Progenitor cell of endocrine pancreas (in vitro differentiated cells): ENCODE measurements at regions not wholly inside any gene's neighbourhood (a gene's known extent, or its start where the extent isn't known, plus 50 kb on each side); places are given as distances from the start of the nearest gene placed in this dataset.
A peak's percentile ranks its signal among the peaks of the same experiment; 100 is the strongest.

Experiments
- DNase-seq: peaks from one replicate; pipeline ENCODE4 v3.0.0; 2021; ENCODE audit warnings: low spot score; ENCODE audit not compliant: unreplicated experiment
- H3K27ac Mint-ChIP-seq: 2 replicates; pipeline ENCODE4 v1.8.0; 2021; ENCODE audit warnings: mild to moderate bottlenecking, moderate library complexity, mixed read lengths
- H3K27me3 Mint-ChIP-seq: 2 replicates; pipeline ENCODE4 v1.8.0; 2021; ENCODE audit warnings: mixed read lengths
- H3K36me3 Mint-ChIP-seq: 2 replicates; pipeline ENCODE4 v1.8.0; 2022; ENCODE audit warnings: mixed read lengths; ENCODE audit not compliant: insufficient read depth
- H3K4me1 Mint-ChIP-seq: 2 replicates; pipeline ENCODE4 v1.8.0; 2021; ENCODE audit warnings: low read depth, mixed read lengths
- H3K4me3 Mint-ChIP-seq: 2 replicates; pipeline ENCODE4 v1.8.0; 2021; ENCODE audit warnings: low read depth, mild to moderate bottlenecking, moderate library complexity, mixed read lengths
- H3K9me3 Mint-ChIP-seq: 2 replicates; pipeline ENCODE4 v1.8.0; 2021; ENCODE audit warnings: low read depth, mixed read lengths
- TF ChIP-seq, protein P1 (sequence below): fragments of 200-600 bp; sonication (generic); IDR thresholded peaks from one replicate; pipeline ENCODE4 v1.5.0; 2021; ENCODE audit warnings: antibody characterized with exemption, mild to moderate bottlenecking; ENCODE audit not compliant: unreplicated experiment

DNA sequence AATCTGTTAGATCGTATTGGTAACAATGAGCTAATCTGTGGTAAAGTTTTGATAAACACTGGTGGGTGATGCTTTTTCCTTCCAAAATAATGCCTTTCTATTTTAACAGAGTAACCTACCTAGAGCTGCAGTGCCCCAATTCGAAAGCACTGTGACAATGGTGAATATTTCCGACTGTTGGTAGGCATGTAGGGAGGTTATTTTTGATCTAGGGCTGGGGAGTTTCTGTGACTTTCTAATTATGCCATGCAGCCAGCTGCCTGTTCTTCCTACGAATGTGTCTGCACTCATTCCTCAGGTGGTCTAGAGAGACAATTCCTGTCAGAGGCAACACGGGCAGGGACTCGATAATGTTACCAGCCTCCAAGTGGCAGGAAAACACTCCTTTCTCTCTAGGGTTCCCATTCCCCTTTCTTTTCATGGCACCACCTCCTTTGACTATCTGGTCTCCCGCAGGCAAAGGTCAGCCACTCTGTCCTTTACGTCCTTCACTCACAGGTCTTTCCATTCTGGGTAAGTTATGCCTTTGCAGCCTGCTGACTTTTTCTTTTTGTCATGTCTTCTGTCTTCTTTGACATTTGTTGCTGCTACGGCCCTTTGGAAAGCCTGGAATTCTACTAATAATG lies 167.2 kb upstream of the MGAT5 start:
- H3K27me3 Mint-ChIP-seq = peaks cover 2% of the 10 kb centered on the region
- H3K9me3 Mint-ChIP-seq = peaks cover 4% of the 10 kb centered on the region
- H3K4me3 Mint-ChIP-seq = no peak overlapping the region
- H3K36me3 Mint-ChIP-seq = peaks cover 4% of the 10 kb centered on the region
- peak overlapping the region; percentile 57 for H3K27ac Mint-ChIP-seq
- H3K4me1 Mint-ChIP-seq = peaks cover 16% of the 10 kb centered on the region
- TF ChIP-seq, protein P1, sequence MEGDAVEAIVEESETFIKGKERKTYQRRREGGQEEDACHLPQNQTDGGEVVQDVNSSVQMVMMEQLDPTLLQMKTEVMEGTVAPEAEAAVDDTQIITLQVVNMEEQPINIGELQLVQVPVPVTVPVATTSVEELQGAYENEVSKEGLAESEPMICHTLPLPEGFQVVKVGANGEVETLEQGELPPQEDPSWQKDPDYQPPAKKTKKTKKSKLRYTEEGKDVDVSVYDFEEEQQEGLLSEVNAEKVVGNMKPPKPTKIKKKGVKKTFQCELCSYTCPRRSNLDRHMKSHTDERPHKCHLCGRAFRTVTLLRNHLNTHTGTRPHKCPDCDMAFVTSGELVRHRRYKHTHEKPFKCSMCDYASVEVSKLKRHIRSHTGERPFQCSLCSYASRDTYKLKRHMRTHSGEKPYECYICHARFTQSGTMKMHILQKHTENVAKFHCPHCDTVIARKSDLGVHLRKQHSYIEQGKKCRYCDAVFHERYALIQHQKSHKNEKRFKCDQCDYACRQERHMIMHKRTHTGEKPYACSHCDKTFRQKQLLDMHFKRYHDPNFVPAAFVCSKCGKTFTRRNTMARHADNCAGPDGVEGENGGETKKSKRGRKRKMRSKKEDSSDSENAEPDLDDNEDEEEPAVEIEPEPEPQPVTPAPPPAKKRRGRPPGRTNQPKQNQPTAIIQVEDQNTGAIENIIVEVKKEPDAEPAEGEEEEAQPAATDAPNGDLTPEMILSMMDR = no peak
- no peak for DNase-seq

DNA sequence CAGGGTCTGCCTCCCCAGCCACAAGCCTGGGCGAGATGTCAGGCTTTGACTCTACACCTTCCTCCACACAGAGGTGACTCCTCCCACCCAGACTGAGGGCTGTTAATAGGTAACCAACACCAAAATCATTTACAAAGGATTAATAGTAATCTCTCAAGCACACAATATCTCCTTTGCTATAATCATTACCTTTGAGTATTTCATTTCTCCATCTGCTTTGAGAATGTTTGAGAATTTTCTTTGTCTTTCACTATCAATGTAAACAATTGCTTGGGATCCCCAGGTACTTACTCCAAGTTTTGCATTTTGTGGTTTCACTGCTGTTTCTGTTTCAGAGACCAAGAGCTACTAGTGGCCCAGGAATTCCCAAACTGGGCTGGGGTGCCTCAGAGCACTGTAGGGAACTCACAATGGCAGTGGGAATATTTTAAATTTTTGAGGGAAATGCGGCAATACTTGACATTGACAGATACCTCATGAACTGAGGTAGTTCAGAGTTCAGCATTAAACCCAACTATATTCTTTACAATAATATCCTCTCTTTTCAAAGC lies 166.4 kb upstream of the MGAT5 start:
- Mint-ChIP-seq H3K27ac (no peak overlapping the region), H3K4me3 (no peak overlapping the region), H3K36me3 (peaks cover 4% of the 10 kb centered on the region), H3K9me3 (peaks cover 4% of the 10 kb centered on the region), H3K4me1 (peaks cover 16% of the 10 kb centered on the region), H3K27me3 (no peaks in the 10 kb centered on the region)
- DNase-seq = no peak
- TF ChIP-seq, protein P1 = no peak

DNA sequence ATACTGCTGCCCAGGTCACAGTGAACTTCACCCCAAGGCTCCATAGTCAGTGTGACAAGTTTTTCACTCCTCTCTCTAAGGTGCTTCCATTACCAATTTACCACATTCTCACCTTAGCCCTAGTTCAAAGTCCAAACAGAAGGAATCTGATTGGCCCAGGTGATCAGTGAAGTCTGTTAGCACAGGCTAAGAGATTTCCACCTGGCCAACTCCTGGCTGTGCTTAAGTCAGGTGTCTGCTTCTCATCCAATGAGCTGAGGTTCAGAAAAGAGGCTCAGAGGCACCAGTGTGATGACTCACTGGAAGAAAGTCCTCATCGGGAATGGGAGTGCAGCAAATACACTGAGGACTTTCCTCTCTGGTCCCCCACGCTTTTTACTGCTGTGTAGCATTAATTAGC lies 164.4 kb upstream of the MGAT5 start:
- TF ChIP-seq, protein P1 = no peak

DNA sequence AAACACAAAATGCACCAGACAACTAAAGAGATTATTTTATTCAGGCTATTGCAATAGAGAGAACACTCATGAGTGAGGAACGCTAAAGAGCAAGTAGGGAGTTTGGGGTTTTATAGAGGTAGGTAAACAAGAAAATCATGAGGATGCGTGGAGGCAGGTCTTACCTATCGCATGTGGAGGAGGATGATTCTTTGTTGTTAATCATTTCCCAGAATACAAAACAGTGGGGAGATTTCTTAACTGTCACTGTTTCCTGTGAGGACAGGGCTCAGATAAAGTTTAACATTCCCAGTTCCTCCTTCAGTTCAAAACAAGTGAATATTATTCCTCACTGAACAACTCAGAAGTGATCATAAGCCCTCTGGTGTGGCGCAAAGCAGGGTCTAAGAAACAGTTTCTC lies 156.1 kb upstream of the MGAT5 start:
- Mint-ChIP-seq H3K27ac (no peak overlapping the region), H3K27me3 (no peaks in the 10 kb centered on the region), H3K4me3 (no peak overlapping the region), H3K4me1 (peaks cover 12% of the 10 kb centered on the region), H3K36me3 (no peaks in the 10 kb centered on the region), H3K9me3 (no peaks in the 10 kb centered on the region)
- TF ChIP-seq, protein P1 = no peak
- DNase-seq = no peak

More for the DNA sequence above, 164.4 kb upstream of the MGAT5 start:
- no peak overlapping the region for H3K27ac Mint-ChIP-seq
- H3K4me1 Mint-ChIP-seq = peaks cover 16% of the 10 kb centered on the region
- no peak for DNase-seq
- H3K36me3 Mint-ChIP-seq = peaks cover 4% of the 10 kb centered on the region
- peaks cover 4% of the 10 kb centered on the region for H3K9me3 Mint-ChIP-seq
- H3K4me3 Mint-ChIP-seq = no peak overlapping the region
- H3K27me3 Mint-ChIP-seq = no peaks in the 10 kb centered on the region

DNA sequence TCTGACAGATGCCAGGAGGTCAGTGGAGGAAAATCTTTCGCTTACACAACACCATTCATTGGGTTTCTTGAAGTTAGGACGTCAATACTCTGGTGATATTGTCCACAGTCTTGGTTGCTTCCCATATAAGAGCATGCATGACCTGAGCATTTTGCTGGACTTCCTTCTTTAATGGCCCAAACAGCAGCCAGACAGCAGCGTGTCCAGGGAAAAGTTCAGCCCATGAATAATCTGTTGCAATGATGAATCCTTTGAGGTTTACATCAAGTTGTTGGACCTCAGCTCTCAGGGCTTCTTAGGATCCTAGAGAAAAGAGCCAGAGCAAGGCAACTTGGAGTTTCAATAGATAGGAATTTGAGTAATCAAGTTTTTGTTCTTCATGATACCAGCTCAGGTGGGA lies 155.6 kb upstream of the MGAT5 start:
- Mint-ChIP-seq H3K4me3 (no peak overlapping the region), H3K27ac (no peak overlapping the region), H3K9me3 (no peaks in the 10 kb centered on the region), H3K4me1 (peaks cover 15% of the 10 kb centered on the region), H3K36me3 (no peaks in the 10 kb centered on the region), H3K27me3 (no peaks in the 10 kb centered on the region)
- no peak for DNase-seq
- TF ChIP-seq, protein P1 = no peak
